GM12891 (cell line): ENCODE measurements at regions not wholly inside any gene's neighbourhood (a gene's known extent, or its start where the extent isn't known, plus 50 kb on each side); places are given as distances from the start of the nearest gene placed in this dataset.
"Not testable (repeated sequence)": the region's sequence is repeated elsewhere in the genome, so short reads cannot be mapped to it uniquely, and the experiment has no call there.

ENCODE experiments used
- DNase-seq: peaks from one replicate; pipeline ENCODE4 v3.0.0; 2011; ENCODE audit warnings: low spot score; ENCODE audit not compliant: insufficient read length
- FAIRE-seq: peaks from 2 replicates; lab custom pipeline; 2011; peaks lifted over from hg19 to GRCh38; lab: Jason Lieb, UNC
- PAX5 ChIP-seq: IDR thresholded peaks from 2 replicates; pipeline ENCODE4 v1.6.1; 2011; ENCODE audit warnings: low read length, moderate library complexity, mild to moderate bottlenecking; ENCODE audit not compliant: insufficient read depth, severe bottlenecking
- POLR2A ChIP-seq: IDR thresholded peaks from 2 replicates; pipeline ENCODE4 v1.6.1; 2011; ENCODE audit warnings: low read depth, low read length, control low read depth
- POLR2AphosphoS5 ChIP-seq: IDR thresholded peaks from 2 replicates; pipeline ENCODE4 v1.6.1; 2011; ENCODE audit warnings: low read depth, low read length, control low read depth
- POU2F2 ChIP-seq: IDR thresholded peaks from 2 replicates; pipeline ENCODE4 v1.6.1; 2011; ENCODE audit warnings: low read depth, mild to moderate bottlenecking, control low read depth, low read length, moderate library complexity
- SPI1 ChIP-seq: IDR thresholded peaks from 2 replicates; pipeline ENCODE4 v1.6.1; 2011; ENCODE audit warnings: low read depth, low read length, control low read depth
- TAF1 ChIP-seq: IDR thresholded peaks from 2 replicates; pipeline ENCODE4 v1.6.1; 2011; ENCODE audit warnings: low read depth, low read length, control low read depth

GRCh38 chr4:58871509-58871908 lies 1761.3 kb upstream of the IGFBP7 start:
- FAIRE-seq (no peak), DNase-seq (no peak)
- no peak for TF ChIP-seq TAF1
- no peak for TF ChIP-seq POLR2AphosphoS5
- no peak for TF ChIP-seq SPI1
- TF ChIP-seq PAX5, result no peak

GRCh38 chr4:58849026-58849425 lies 1738.8 kb upstream of the IGFBP7 start:
- DNase-seq (no peak), FAIRE-seq (no peak)
- TF ChIP-seq TAF1, result no peak
- TF ChIP-seq POLR2A, result no peak

GRCh38 chr4:58843455-58843854 lies 1733.3 kb upstream of the IGFBP7 start:
- no peak for TF ChIP-seq SPI1
- TF ChIP-seq TAF1, result no peak
- no peak for FAIRE-seq
- no peak for DNase-seq

GRCh38 chr4:58833126-58833525 lies 1722.9 kb upstream of the IGFBP7 start:
- FAIRE-seq (no peak), DNase-seq (no peak)
- no peak for TF ChIP-seq POLR2AphosphoS5
- no peak for TF ChIP-seq PAX5
- TF ChIP-seq POU2F2, result no peak
- TF ChIP-seq TAF1, result no peak
- no peak for TF ChIP-seq POLR2A
- no peak for TF ChIP-seq SPI1

GRCh38 chr4:58825278-58825677 lies 1715.1 kb upstream of the IGFBP7 start:
- DNase-seq, result no peak
- FAIRE-seq, result no peak
- no peak for TF ChIP-seq POLR2AphosphoS5
- TF ChIP-seq TAF1, result no peak
- no peak for TF ChIP-seq SPI1
- TF ChIP-seq POLR2A, result no peak
- no peak for TF ChIP-seq POU2F2
- TF ChIP-seq PAX5, result no peak

- not testable (repeated sequence) for DNase-seq, FAIRE-seq
These were observed 1708.4 kb upstream of the IGFBP7 start for GRCh38 chr4:58818560-58818959.

- no peak for FAIRE-seq
These were observed 1699.8 kb upstream of the IGFBP7 start for GRCh38 chr4:58809948-58810347.

GRCh38 chr4:58809366-58809765 lies 1699.2 kb upstream of the IGFBP7 start:
- no peak for TF ChIP-seq POLR2A
- no peak for TF ChIP-seq PAX5
- TF ChIP-seq SPI1, result no peak
- TF ChIP-seq TAF1, result no peak
- TF ChIP-seq POU2F2, result no peak
- no peak for TF ChIP-seq POLR2AphosphoS5
- FAIRE-seq (no peak), DNase-seq (no peak)

More at GRCh38 chr4:58809948-58810347, 1699.8 kb upstream of the IGFBP7 start:
- TF ChIP-seq POLR2AphosphoS5 (no peak), SPI1 (no peak), TAF1 (no peak), POLR2A (no peak), POU2F2 (no peak), PAX5 (no peak)
- DNase-seq, result no peak

- FAIRE-seq (no peak), DNase-seq (no peak)
- no peak for TF ChIP-seq POU2F2
- no peak for TF ChIP-seq POLR2A
- no peak for TF ChIP-seq TAF1
- TF ChIP-seq PAX5, result no peak
- no peak for TF ChIP-seq POLR2AphosphoS5
- no peak for TF ChIP-seq SPI1
These were observed 1698.6 kb upstream of the IGFBP7 start for GRCh38 chr4:58808817-58809216.

- DNase-seq (no peak), FAIRE-seq (no peak)
- TF ChIP-seq POLR2A, result no peak
- TF ChIP-seq SPI1, result no peak
- no peak for TF ChIP-seq POU2F2
- no peak for TF ChIP-seq POLR2AphosphoS5
- no peak for TF ChIP-seq PAX5
- no peak for TF ChIP-seq TAF1
These were observed 1697.8 kb upstream of the IGFBP7 start for GRCh38 chr4:58807843-58808615.
